Cardiac muscle cell (in vitro differentiated cells and primary cell): ENCODE measurements at regions not wholly inside any gene's neighbourhood (a gene's known extent, or its start where the extent isn't known, plus 50 kb on each side); places are given as distances from the start of the nearest gene placed in this dataset.

Experiments
- DNase-seq, 2 donors: peaks; one replicate each; pipeline versions ENCODE4 v3.0.0 to v3.0.0-alpha.2; 2010 to 2017; ENCODE audit warnings: low read depth in 1 of 2, low spot score in 1 of 2
- H3K27ac ChIP-seq: fragments of 200-600 bp; sonication (generic); 2 replicates; pipeline ENCODE4 v1.5.1; 2016
- H3K27me3 ChIP-seq: fragments of 200-600 bp; sonication (generic); 2 replicates; pipeline ENCODE4 v1.6.0; 2016; ENCODE audit warnings: control low read depth
- H3K36me3 ChIP-seq: fragments of 200-600 bp; sonication (generic); 2 replicates; pipeline ENCODE4 v1.5.1; 2016; ENCODE audit warnings: control low read depth
- H3K4me1 ChIP-seq: fragments of 200-600 bp; sonication (generic); 2 replicates; pipeline ENCODE4 v1.8.1; 2017; ENCODE audit warnings: low read depth, mild to moderate bottlenecking, mixed run types
- H3K4me3 ChIP-seq: fragments of 200-600 bp; sonication (generic); 2 replicates; pipeline ENCODE4 v1.5.1; 2016; ENCODE audit warnings: mild to moderate bottlenecking
- H3K9me3 ChIP-seq: fragments of 200-600 bp; sonication (generic); 2 replicates; pipeline ENCODE4 v1.5.1; 2017; ENCODE audit warnings: low read depth, mild to moderate bottlenecking, control low read depth
- TF ChIP-seq, protein P1 (sequence below): IDR thresholded peaks from 2 replicates; pipeline ENCODE4 v1.5.1; 2012; ENCODE audit warnings: low read depth, mild to moderate bottlenecking, low read length

DNA sequence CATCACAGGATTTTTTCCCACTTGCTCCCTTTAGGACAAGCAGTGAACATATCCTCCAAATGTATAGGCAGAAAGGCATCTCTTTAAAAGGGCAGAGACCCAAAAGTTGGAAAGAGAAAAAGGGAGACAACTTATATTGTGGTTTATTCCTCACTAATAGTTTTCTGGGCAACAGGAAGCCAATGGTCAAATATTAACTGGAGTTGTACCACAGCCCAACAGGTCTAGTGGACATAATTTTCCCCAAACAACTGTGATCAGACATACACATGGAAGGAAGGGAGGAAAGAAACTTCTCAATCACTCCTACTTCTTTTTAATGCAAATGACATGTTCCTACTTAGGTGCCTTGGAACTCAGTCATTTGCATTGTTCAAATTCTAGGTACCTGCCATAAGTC lies 78.4 kb downstream of the SOX9 start:
- no peaks in the 10 kb centered on the region for H3K27me3 ChIP-seq
- H3K36me3 ChIP-seq = no peaks in the 10 kb centered on the region
- H3K4me3 ChIP-seq = no peak overlapping the region
- TF ChIP-seq, protein P1, sequence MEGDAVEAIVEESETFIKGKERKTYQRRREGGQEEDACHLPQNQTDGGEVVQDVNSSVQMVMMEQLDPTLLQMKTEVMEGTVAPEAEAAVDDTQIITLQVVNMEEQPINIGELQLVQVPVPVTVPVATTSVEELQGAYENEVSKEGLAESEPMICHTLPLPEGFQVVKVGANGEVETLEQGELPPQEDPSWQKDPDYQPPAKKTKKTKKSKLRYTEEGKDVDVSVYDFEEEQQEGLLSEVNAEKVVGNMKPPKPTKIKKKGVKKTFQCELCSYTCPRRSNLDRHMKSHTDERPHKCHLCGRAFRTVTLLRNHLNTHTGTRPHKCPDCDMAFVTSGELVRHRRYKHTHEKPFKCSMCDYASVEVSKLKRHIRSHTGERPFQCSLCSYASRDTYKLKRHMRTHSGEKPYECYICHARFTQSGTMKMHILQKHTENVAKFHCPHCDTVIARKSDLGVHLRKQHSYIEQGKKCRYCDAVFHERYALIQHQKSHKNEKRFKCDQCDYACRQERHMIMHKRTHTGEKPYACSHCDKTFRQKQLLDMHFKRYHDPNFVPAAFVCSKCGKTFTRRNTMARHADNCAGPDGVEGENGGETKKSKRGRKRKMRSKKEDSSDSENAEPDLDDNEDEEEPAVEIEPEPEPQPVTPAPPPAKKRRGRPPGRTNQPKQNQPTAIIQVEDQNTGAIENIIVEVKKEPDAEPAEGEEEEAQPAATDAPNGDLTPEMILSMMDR = no peak
- no peaks in the 10 kb centered on the region for H3K9me3 ChIP-seq
- H3K27ac ChIP-seq = no peak overlapping the region
- no peak for DNase-seq
- H3K4me1 ChIP-seq = no peaks in the 10 kb centered on the region

DNA sequence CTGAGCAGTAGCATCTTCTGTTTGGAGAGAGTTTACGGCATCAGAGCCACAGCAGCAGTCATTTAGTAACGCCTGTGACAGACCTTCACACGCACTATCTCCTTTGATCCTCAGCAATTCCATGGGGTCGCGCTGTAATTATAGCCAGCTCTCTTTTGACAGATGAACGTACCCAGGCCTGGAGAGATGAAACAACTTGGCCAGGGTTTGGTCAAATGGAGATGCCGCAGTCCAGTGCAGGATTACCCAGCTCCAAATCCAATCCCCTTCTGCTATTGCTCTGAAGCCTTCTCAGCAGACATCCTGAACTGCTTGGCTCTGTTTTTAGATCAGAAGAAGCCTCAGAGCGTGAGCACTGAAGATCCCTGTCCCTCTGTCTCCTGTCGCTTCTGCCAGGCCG lies 83.9 kb downstream of the SOX9 start:
- H3K4me1 ChIP-seq = peaks cover 13% of the 10 kb centered on the region
- DNase-seq = no peak
- no peaks in the 10 kb centered on the region for H3K9me3 ChIP-seq
- TF ChIP-seq, protein P1 = no peak
- H3K27ac ChIP-seq = no peak overlapping the region
- H3K4me3 ChIP-seq = no peak overlapping the region
- H3K27me3 ChIP-seq = peaks cover 17% of the 10 kb centered on the region
- H3K36me3 ChIP-seq = no peaks in the 10 kb centered on the region

GRCh38 chr17:72205357-72205756 lies 84.5 kb downstream of the SOX9 start:
- TF ChIP-seq, protein P1 = no peak
- peak in 1 of 2 donors; percentile 34 for DNase-seq
- no peaks in the 10 kb centered on the region for H3K9me3 ChIP-seq
- H3K27me3 ChIP-seq = peaks cover 18% of the 10 kb centered on the region
- H3K36me3 ChIP-seq = no peaks in the 10 kb centered on the region
- peaks cover 13% of the 10 kb centered on the region for H3K4me1 ChIP-seq
- H3K27ac ChIP-seq = no peak overlapping the region
- no peak overlapping the region for H3K4me3 ChIP-seq

GRCh38 chr17:72205822-72206221 lies 85.0 kb downstream of the SOX9 start:
- H3K4me1 ChIP-seq = peaks cover 13% of the 10 kb centered on the region
- TF ChIP-seq, protein P1 = no peak
- H3K27ac ChIP-seq = no peak overlapping the region

DNA sequence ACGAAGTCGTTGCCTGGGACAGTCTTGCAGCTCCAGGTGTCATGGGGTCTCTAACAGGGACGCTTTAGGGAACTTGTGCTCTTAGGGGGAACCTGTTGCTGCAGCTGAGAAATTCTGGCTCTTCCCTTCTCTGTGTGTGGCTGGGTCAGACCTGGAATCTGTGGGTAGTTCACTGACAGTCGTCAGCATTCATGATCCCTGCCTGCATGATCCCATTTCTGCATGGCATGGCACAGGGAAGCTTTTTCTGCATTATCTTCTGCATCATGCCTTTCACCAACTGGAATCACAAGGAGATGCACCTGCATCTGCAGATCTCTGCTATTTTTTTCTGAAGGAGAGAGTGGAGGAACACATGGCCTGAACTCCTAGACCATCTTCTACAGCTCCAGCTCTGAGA lies 85.6 kb downstream of the SOX9 start:
- no peak overlapping the region for H3K27ac ChIP-seq
- H3K9me3 ChIP-seq = no peaks in the 10 kb centered on the region
- H3K4me3 ChIP-seq = no peak overlapping the region
- TF ChIP-seq, protein P1 = no peak
- DNase-seq = no peak
- H3K4me1 ChIP-seq = peaks cover 13% of the 10 kb centered on the region
- H3K36me3 ChIP-seq = no peaks in the 10 kb centered on the region
- H3K27me3 ChIP-seq = peaks cover 18% of the 10 kb centered on the region

More at GRCh38 chr17:72205822-72206221, 85.0 kb downstream of the SOX9 start:
- DNase-seq = no peak
- Histone ChIP-seq H3K9me3 (no peaks in the 10 kb centered on the region), H3K27me3 (peaks cover 18% of the 10 kb centered on the region), H3K4me3 (no peak overlapping the region), H3K36me3 (no peaks in the 10 kb centered on the region)

DNA sequence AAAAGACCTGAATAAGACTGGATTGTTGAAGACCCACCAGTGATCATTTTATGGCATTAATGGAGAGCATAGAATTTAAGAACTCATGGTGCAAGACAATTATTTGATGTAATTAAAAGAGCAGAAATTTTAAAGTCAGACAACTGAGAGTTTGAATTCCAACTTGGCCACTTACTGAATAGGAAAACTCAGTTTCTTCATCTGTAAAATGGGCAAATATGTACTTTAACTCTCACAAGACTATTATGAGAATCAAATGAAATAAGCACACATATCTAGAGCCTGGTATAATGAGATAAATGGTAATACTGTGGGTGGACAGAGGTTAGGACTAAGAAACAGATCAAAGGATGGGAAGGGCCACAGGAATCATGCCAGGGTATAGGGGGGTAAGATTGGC lies 88.0 kb downstream of the SOX9 start:
- Histone ChIP-seq H3K4me3 (no peak overlapping the region), H3K27me3 (peaks cover 18% of the 10 kb centered on the region), H3K36me3 (no peaks in the 10 kb centered on the region), H3K27ac (no peak overlapping the region), H3K9me3 (no peaks in the 10 kb centered on the region), H3K4me1 (peaks cover 13% of the 10 kb centered on the region)
- TF ChIP-seq, protein P1 = no peak
- no peak for DNase-seq
